ENCODE measurements at regions not wholly inside any gene's neighbourhood (a gene's known extent, or its start where the extent isn't known, plus 50 kb on each side); places are given as distances from the start of the nearest gene placed in this dataset.

DNA sequence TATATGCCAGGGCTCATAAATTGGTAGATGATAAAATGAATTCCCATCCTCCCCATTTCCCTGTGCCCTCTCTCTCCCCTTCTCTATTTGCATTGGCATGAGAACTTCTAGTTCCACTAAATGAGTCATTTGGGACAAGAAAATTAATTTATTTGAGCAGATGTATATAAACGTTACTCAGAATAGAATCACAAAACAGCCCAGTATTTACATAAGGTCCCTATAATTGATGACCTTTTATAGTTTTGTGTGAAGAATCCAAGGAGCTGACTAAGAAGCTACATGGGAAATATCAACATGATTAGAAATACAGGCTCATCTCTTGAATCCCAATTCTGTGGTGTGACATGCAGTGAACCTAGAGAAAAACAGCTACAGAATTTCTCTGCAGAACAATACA, 617.7 kb upstream of the NR2F2 start:
- Mint-ChIP-seq H3K36me3 (ENCODE audit: low read depth) (no peaks in the 10 kb centered on the region), H3K27ac (no peak overlapping the region), H3K4me1 (ENCODE audit: low read depth) (no peaks in the 10 kb centered on the region), H3K9me3 (no peaks in the 10 kb centered on the region), H3K4me3 (no peak overlapping the region), H3K27me3 (ENCODE audit: low read depth) (no peaks in the 10 kb centered on the region)
- no peak for DNase-seq (ENCODE audit: low spot score)

DNA sequence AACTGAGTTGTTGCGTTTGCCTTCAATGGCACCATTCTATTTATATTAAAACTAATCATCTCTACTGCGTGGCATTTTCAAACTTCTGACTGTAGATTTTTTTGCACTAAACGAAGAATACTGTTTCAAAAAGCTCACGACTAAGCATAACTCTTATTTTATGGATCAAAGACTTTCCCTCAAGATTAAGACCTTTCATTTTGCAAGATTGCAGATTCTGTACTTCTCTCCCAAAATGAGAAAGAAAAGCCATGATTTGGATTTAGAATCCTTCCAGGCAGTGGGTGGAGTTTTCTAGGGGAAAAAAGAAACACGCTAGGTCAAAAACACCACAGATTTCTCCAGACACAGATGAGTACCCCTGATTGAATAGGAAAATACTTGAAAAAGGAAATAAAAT, 617.2 kb upstream of the NR2F2 start:
- no peaks in the 10 kb centered on the region for H3K9me3 Mint-ChIP-seq
- no peak for DNase-seq (ENCODE audit: low spot score)
- no peak overlapping the region for H3K4me3 Mint-ChIP-seq
- no peak overlapping the region for H3K27ac Mint-ChIP-seq
- H3K36me3 Mint-ChIP-seq (ENCODE audit: low read depth) = no peaks in the 10 kb centered on the region
- H3K27me3 Mint-ChIP-seq (ENCODE audit: low read depth) = no peaks in the 10 kb centered on the region
- no peaks in the 10 kb centered on the region for H3K4me1 Mint-ChIP-seq (ENCODE audit: low read depth)

DNA sequence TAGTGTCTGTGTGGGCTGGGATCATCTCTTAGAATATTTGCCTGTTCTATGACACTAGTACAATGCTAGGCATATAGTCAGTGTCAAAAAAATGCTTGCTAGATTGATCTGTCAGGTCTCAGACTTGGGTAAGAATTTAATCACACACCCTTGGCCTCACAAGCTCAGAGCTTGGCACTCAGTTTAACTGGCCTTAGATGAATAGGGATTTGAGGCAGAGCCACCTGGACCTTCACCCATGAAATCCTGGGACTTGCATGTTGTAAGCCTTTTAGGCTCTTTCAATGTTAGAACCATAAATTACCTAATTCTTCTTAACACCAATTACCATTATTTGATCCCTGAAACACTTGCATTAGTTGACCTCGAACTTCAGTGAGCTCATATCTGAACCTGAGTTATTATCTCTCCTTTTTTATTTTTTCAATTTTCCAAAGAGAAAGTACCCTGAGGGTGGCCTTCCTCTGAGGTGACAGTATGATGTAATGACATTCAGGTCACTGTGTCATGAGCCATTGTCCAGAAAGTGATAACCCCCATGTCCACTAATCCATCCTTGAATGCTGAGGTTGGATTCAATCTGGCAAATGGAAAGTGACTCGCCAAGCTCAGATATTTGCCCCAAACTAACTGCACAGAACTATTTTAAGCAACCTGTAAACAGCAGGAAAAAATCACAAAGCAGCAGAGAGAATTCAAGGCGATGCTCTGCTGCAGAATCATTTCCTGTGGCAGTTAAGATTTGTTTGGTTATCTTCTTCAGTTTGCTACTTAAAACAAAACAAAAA, 615.2 kb upstream of the NR2F2 start:
- Mint-ChIP-seq H3K27me3 (ENCODE audit: low read depth) (no peaks in the 10 kb centered on the region), H3K36me3 (ENCODE audit: low read depth) (no peaks in the 10 kb centered on the region), H3K9me3 (no peaks in the 10 kb centered on the region), H3K27ac (no peak overlapping the region), H3K4me3 (no peak overlapping the region), H3K4me1 (ENCODE audit: low read depth) (no peaks in the 10 kb centered on the region)
- no peak for DNase-seq (ENCODE audit: low spot score)

DNA sequence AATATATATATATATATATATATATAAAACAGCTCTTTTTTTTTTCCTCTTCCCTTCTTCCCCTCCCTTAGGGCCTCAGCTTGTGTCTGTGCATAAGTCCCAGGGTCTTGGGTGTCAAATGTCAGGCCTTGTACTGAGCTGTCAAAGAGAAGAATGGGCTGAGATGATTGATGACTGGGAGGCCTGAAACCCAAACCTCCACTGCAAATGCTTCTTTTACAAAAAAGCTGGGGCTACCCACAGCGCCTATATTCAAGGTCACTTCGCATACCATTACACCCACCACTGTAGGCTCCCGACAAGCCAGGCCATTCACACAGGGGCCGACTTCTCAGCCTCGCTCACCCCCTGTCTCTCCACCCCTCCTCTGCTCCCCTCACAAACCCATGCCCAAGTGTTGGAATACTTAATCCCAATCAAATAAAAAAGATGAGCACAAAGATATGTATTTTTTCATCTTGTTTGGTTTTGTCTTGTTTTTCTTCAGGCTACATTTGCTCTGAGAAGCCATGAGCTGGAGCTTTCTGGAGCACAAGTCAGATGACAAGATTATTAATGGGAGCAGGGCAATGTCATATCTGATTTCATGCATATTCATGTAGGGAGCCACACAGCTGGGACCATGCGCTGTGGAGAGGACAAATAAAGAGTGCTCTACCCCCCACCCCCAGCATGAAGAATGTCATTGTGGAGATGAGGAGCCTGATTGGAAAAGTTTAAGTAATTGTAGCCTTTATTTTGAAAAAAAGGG, 614.4 kb upstream of the NR2F2 start:
- Mint-ChIP-seq H3K27me3 (ENCODE audit: low read depth) (no peaks in the 10 kb centered on the region), H3K36me3 (ENCODE audit: low read depth) (no peaks in the 10 kb centered on the region), H3K4me1 (ENCODE audit: low read depth) (no peaks in the 10 kb centered on the region), H3K4me3 (no peak overlapping the region), H3K27ac (no peak overlapping the region), H3K9me3 (no peaks in the 10 kb centered on the region)
- DNase-seq (ENCODE audit: low spot score) = no peak

DNA sequence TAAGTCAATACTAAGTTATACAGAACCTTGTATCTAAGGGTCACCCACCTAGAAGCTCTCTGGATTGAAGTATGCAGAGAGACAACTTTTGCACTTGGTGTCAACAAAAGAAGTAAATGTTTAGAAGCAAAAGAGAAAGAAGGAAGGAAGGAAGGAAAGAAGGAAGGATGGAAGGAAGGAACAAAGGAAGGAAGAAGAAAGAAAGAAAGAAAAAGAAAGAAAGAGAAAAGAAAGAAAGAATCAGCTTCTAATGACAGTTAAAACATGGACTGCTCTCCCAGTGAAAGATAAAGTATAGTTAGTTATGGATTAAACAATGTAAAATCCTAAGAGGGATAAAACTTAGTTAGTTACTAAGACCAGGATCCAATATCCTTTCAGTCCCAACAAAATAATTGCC, 613.8 kb upstream of the NR2F2 start:
- no peaks in the 10 kb centered on the region for H3K27me3 Mint-ChIP-seq (ENCODE audit: low read depth)
- H3K9me3 Mint-ChIP-seq = no peaks in the 10 kb centered on the region
- DNase-seq (ENCODE audit: low spot score) = no peak
- no peak overlapping the region for H3K27ac Mint-ChIP-seq
- no peaks in the 10 kb centered on the region for H3K4me1 Mint-ChIP-seq (ENCODE audit: low read depth)
- H3K4me3 Mint-ChIP-seq = no peak overlapping the region
- H3K36me3 Mint-ChIP-seq (ENCODE audit: low read depth) = no peaks in the 10 kb centered on the region

DNA sequence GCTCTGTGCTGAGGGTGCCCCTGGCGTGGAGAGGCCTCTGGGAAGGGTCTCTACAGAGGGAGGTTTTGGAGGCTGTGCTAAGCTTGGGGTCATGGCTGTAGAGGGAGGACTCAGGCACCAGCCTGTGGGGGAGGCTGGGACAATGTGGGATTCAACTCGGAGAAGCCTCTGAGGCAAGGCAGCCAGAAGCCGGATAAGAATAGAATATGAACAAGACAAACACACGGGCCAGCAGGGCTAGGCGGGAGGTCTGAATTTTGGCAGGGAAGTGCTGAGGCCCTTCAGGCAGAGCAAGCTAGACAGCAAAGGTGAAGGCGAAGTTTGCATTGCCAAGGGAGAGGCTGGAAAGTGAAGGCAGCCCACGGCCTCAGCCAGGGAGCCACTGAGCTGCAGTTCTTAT, 612.1 kb upstream of the NR2F2 start:
- Mint-ChIP-seq H3K27me3 (ENCODE audit: low read depth) (no peaks in the 10 kb centered on the region), H3K36me3 (ENCODE audit: low read depth) (no peaks in the 10 kb centered on the region), H3K4me1 (ENCODE audit: low read depth) (no peaks in the 10 kb centered on the region), H3K4me3 (no peak overlapping the region), H3K9me3 (no peaks in the 10 kb centered on the region), H3K27ac (no peak overlapping the region)
- no peak for DNase-seq (ENCODE audit: low spot score)

DNA sequence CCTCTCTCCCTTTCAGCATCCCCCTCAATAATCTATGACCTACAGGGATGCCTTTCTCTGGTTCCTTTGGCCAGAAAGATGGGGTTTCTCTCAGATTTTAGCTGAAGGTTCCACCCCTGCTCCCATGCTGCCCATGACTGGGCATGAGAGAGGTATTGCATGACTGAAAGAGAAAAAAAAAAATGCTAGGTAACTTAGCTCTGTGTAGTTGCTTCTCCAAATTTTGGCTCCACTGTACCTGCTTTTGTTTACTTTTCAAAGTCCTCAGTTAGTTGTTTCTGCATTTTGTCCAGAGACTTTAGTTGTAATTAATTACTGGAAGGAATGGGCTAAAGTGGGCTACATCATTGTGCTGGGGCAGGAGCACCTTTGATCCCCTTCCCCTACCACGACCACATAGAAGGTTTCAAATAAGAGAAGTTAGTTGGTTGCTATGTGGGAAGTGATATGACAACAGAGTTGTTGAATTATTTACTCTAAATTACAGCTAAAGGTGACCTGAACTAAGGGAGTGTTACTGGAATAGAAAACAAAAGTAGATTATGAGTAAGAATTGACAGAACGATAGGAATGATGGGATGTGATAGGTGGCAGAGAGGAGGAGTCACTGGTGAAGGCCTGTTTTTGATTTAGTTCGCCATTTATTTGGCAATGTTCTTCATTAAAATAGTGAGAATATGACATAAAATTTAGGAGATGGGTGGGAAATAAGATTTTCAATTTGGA, 605.4 kb upstream of the NR2F2 start:
- H3K4me3 Mint-ChIP-seq = no peak overlapping the region
- no peak overlapping the region for H3K27ac Mint-ChIP-seq
- H3K36me3 Mint-ChIP-seq (ENCODE audit: low read depth) = no peaks in the 10 kb centered on the region
- peaks cover 3% of the 10 kb centered on the region for H3K27me3 Mint-ChIP-seq (ENCODE audit: low read depth)
- H3K4me1 Mint-ChIP-seq (ENCODE audit: low read depth) = no peaks in the 10 kb centered on the region
- DNase-seq (ENCODE audit: low spot score) = no peak
- no peaks in the 10 kb centered on the region for H3K9me3 Mint-ChIP-seq

DNA sequence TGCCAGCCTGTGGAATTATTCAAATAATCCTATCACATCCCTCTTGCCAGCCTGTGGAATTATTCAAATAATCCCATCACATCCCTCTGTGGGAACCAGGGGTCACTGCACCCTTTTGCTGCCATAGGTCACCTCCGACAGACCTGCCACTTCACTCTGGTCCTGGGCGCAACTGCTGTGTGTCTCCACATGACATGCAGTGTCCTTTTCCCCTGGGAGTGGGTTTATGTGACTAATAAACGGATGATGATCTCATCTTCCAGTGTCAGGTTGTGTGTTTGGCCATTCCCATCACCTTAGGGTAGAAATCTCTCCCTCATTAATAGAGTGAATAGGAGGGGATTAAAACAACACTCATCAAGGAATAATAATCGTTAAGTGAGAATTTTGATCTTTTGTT, 603.6 kb upstream of the NR2F2 start:
- DNase-seq (ENCODE audit: low spot score) = no peak
- Mint-ChIP-seq H3K4me1 (ENCODE audit: low read depth) (no peaks in the 10 kb centered on the region), H3K36me3 (ENCODE audit: low read depth) (no peaks in the 10 kb centered on the region), H3K4me3 (no peak overlapping the region), H3K9me3 (no peaks in the 10 kb centered on the region), H3K27me3 (ENCODE audit: low read depth) (peaks cover 6% of the 10 kb centered on the region), H3K27ac (no peak overlapping the region)

DNA sequence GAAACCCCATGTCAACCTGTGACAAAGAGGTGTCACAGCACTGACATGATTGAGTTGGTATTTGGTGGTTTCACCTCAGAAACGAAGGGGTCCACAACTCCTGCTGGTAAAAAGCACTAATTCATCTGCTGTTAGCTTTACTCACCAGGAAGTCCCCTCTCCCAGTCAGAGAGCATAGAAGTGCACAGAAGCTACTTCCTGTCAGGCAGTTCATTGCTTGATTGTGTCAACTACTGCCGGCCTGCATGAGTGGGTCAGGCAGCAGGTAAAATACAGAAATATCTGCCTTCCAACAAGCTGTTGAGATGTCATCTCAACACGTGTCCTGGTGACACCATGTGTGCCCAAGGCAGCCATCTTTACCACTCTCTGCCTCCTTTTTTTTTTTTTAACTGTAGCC, 596.6 kb upstream of the NR2F2 start:
- peaks cover 7% of the 10 kb centered on the region for H3K27me3 Mint-ChIP-seq (ENCODE audit: low read depth)
- H3K4me1 Mint-ChIP-seq (ENCODE audit: low read depth) = peaks cover 14% of the 10 kb centered on the region
- no peak overlapping the region for H3K27ac Mint-ChIP-seq
- H3K4me3 Mint-ChIP-seq = no peak overlapping the region
- no peak for DNase-seq (ENCODE audit: low spot score)
- H3K36me3 Mint-ChIP-seq (ENCODE audit: low read depth) = peaks cover 9% of the 10 kb centered on the region
- H3K9me3 Mint-ChIP-seq = peaks cover 25% of the 10 kb centered on the region

DNA sequence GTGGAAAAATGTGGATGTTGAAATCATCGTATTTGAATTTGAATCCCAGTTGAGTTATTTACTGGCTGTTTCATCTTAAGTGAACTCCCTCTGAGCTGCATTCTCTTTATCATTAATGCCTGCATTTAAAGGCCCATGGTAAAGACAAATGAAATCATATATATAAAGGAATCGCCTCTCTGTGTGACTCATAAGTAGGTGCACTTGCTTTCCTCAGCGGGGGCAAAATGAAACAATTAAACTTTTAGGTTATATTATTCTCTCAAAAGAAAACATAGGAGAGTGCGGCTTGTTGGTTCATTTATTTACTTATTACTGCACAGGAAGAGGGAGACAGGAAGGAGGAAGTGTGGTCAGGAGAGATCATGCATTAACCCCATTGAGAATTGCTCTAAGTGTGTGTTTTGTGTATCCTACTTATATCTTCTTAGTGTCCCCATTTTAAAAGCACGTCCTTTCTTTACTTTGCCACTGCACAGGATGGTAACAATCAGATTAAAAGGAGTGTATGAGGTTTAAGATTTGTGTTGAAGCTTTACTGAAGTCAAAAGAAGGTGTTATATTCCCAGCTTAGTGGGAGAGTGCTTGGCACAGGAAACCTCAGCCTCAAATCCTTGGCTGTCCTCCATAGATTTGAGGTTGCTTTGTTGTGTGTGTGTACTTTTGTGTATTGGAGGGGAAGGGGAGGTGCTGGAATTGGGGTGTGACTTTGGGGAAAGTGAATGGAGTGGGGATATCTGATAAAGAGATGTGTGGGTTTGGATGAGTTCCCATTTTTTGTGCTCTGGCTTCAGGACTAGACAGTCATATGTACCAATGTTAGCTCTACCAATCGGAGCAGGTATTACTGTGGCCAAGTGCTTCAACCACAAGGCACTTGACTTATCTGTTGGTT, 595.8 kb upstream of the NR2F2 start:
- Mint-ChIP-seq H3K9me3 (peaks cover 25% of the 10 kb centered on the region), H3K4me1 (ENCODE audit: low read depth) (peaks cover 14% of the 10 kb centered on the region), H3K4me3 (peak overlapping the region; percentile 48), H3K27me3 (ENCODE audit: low read depth) (peaks cover 7% of the 10 kb centered on the region), H3K27ac (peak overlapping the region; percentile 49), H3K36me3 (ENCODE audit: low read depth) (peaks cover 9% of the 10 kb centered on the region)
- no peak for DNase-seq (ENCODE audit: low spot score)

DNA sequence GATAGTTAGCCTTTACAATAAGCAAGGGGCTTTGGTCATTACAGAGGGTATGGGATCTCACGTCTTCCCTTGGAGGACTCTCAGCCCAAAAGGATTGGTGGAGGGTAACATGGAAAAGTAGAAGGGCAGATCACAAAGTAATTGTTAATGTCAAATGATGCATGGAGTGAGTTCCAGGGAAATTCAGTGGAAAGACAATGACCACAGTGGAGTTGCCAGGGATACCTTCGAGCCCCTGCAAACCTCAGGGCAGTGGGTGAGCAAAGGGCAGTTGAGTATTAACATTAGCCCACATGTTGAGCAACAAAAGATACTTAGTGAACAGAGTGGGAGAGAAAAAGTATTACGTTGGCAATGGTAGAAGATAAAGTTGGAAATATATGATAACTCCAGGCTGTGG, 593.4 kb upstream of the NR2F2 start:
- Mint-ChIP-seq H3K4me1 (ENCODE audit: low read depth) (peaks cover 20% of the 10 kb centered on the region), H3K4me3 (no peak overlapping the region), H3K9me3 (peaks cover 25% of the 10 kb centered on the region), H3K36me3 (ENCODE audit: low read depth) (peaks cover 9% of the 10 kb centered on the region), H3K27ac (no peak overlapping the region), H3K27me3 (ENCODE audit: low read depth) (peaks cover 2% of the 10 kb centered on the region)
- no peak for DNase-seq (ENCODE audit: low spot score)

DNA sequence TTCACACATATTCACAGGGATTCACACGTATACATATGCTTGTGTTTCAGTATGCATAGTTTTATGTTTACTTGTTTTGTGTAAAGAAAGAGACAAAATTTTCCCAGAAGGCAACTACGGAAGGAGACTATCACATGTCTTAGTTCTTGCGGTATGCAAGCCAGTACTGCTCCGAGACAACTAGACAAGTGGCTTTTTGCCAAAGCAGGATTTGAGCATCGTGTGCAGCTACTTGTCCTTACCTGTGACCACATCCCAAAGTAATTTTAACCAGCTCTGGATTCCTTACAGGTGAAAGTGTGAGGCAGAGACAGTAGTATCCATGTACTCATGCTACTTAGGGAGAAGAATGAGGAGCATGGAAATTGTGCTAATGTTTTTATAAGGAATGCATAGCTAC, 591.4 kb upstream of the NR2F2 start:
- peaks cover 19% of the 10 kb centered on the region for H3K4me1 Mint-ChIP-seq (ENCODE audit: low read depth)
- no peak overlapping the region for H3K4me3 Mint-ChIP-seq

DNA sequence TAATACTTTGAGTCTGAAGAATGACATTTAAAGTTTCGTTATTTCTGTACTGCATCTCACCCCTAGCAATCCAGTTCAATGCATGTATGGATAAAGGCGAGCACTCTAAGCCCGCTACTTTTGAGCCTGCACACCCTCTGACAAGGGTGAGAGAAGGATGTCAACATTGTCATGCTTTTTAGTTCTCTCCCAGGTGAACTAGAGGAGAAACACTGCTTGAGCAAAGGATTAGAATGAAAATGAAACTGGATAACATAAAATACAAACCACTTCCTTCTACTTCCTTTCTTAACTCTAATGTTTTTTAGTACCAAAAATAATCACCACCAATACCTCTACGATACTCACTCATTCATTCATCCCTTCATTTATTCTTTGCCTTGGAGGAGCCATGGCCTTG, 588.7 kb upstream of the NR2F2 start:
- Mint-ChIP-seq H3K9me3 (peaks cover 12% of the 10 kb centered on the region), H3K36me3 (ENCODE audit: low read depth) (no peaks in the 10 kb centered on the region), H3K4me1 (ENCODE audit: low read depth) (peaks cover 9% of the 10 kb centered on the region), H3K27me3 (ENCODE audit: low read depth) (no peaks in the 10 kb centered on the region), H3K27ac (no peak overlapping the region), H3K4me3 (peak overlapping the region; percentile 37)
- no peak for DNase-seq (ENCODE audit: low spot score)

More for the DNA sequence above, 591.4 kb upstream of the NR2F2 start:
- H3K9me3 Mint-ChIP-seq = peaks cover 29% of the 10 kb centered on the region
- DNase-seq (ENCODE audit: low spot score) = no peak
- H3K36me3 Mint-ChIP-seq (ENCODE audit: low read depth) = peaks cover 9% of the 10 kb centered on the region
- H3K27me3 Mint-ChIP-seq (ENCODE audit: low read depth) = no peaks in the 10 kb centered on the region
- H3K27ac Mint-ChIP-seq = no peak overlapping the region
